ENCODE measurements at regions not wholly inside any gene's neighbourhood (a gene's known extent, or its start where the extent isn't known, plus 50 kb on each side); places are given as distances from the start of the nearest gene placed in this dataset.

DNA sequence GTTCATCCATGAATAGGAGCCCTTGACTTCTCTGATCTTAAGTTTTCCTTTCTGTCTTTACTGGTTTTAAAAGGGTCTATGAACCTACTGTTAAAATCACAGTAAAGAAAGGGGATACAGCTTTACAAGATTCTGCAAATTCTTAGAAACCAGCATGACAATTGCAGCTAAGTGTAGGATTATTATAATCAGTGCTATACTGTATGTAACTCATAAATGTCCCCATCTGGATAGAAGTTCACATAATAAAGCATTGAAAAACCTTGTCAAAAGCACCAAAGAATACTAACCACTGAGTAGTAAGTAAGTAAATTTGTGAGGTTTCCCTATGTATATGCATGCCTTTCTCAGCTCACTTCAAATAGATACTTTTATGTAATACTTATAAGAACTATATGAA, 724.6 kb downstream of the CENPC start:
- no peak for FAIRE-seq
- Mint-ChIP-seq H3K27me3 (ENCODE audit: low read depth, unreplicated experiment) (no peaks in the 10 kb centered on the region), H3K9me3 (ENCODE audit: unreplicated experiment) (no peaks in the 10 kb centered on the region), H3K27ac (ENCODE audit: unreplicated experiment) (no peak overlapping the region), H3K4me1 (ENCODE audit: low read depth, unreplicated experiment) (no peaks in the 10 kb centered on the region), H3K36me3 (ENCODE audit: low read depth, unreplicated experiment) (no peaks in the 10 kb centered on the region), H3K4me3 (ENCODE audit: unreplicated experiment) (no peak overlapping the region)
- Histone ChIP-seq H2AFZ (ENCODE audit: low read depth, low read length) (no peak overlapping the region), H3K4me1 (ENCODE audit: insufficient read depth, low read length) (no peaks in the 10 kb centered on the region), H3K79me2 (ENCODE audit: insufficient read depth, low read length) (no peaks in the 10 kb centered on the region), H3K27me3 (ENCODE audit: insufficient read depth, low read length) (no peaks in the 10 kb centered on the region), H3K4me3 (ENCODE audit: insufficient read depth, low read depth, low read length) (no peak overlapping the region), H4K20me1 (ENCODE audit: insufficient read depth, low read length) (no peaks in the 10 kb centered on the region), H3K4me2 (ENCODE audit: low read length) (no peak overlapping the region), H3K36me3 (ENCODE audit: insufficient read depth, low read length) (no peaks in the 10 kb centered on the region), H3K9me3 (ENCODE audit: insufficient read depth, low read depth, low read length) (no peaks in the 10 kb centered on the region), H3K9ac (ENCODE audit: low read length) (no peak overlapping the region), H3K27ac (ENCODE audit: low read depth, low read length) (no peak overlapping the region)
- DNase-seq (ENCODE audit: low read depth), result no peak
- no peak for TF ChIP-seq EZH2 (IDR thresholded peaks at IDR 0.05; ENCODE audit: insufficient read depth, low read length)
- TF ChIP-seq, protein P1, sequence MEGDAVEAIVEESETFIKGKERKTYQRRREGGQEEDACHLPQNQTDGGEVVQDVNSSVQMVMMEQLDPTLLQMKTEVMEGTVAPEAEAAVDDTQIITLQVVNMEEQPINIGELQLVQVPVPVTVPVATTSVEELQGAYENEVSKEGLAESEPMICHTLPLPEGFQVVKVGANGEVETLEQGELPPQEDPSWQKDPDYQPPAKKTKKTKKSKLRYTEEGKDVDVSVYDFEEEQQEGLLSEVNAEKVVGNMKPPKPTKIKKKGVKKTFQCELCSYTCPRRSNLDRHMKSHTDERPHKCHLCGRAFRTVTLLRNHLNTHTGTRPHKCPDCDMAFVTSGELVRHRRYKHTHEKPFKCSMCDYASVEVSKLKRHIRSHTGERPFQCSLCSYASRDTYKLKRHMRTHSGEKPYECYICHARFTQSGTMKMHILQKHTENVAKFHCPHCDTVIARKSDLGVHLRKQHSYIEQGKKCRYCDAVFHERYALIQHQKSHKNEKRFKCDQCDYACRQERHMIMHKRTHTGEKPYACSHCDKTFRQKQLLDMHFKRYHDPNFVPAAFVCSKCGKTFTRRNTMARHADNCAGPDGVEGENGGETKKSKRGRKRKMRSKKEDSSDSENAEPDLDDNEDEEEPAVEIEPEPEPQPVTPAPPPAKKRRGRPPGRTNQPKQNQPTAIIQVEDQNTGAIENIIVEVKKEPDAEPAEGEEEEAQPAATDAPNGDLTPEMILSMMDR (IDR thresholded peaks at IDR 0.05; ENCODE audit: insufficient read depth, low read depth, low read length), result no peak

DNA sequence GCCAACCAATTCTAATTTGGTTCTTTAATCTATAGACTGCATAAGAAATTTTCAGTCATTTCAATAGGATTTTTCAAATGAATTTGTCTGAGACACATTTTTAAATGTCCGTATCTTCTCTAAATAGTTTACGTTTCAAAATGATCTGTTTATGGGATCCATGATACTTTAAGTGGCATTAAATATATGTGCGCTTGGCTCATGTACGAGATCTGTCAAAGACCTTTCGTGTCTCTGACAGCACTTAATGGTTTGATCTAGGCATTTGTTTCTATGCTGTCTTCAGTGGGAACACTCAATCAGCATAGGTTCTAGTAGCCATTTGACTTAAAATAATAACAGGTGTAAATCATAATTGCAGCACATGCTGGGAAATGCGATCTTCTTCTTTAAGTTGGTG, 731.0 kb downstream of the CENPC start:
- Histone ChIP-seq H3K4me1 (ENCODE audit: insufficient read depth, low read length) (no peaks in the 10 kb centered on the region), H4K20me1 (ENCODE audit: insufficient read depth, low read length) (no peaks in the 10 kb centered on the region), H3K79me2 (ENCODE audit: insufficient read depth, low read length) (no peaks in the 10 kb centered on the region), H3K4me3 (ENCODE audit: insufficient read depth, low read depth, low read length) (no peak overlapping the region), H3K36me3 (ENCODE audit: insufficient read depth, low read length) (no peaks in the 10 kb centered on the region), H2AFZ (ENCODE audit: low read depth, low read length) (no peak overlapping the region), H3K4me2 (ENCODE audit: low read length) (no peak overlapping the region), H3K9ac (ENCODE audit: low read length) (no peak overlapping the region), H3K27me3 (ENCODE audit: insufficient read depth, low read length) (no peaks in the 10 kb centered on the region), H3K27ac (ENCODE audit: low read depth, low read length) (no peak overlapping the region), H3K9me3 (ENCODE audit: insufficient read depth, low read depth, low read length) (no peaks in the 10 kb centered on the region)
- FAIRE-seq, result no peak
- no peaks in the 10 kb centered on the region for H3K4me1 Mint-ChIP-seq (ENCODE audit: low read depth, unreplicated experiment)
- H3K36me3 Mint-ChIP-seq (ENCODE audit: low read depth, unreplicated experiment), result no peaks in the 10 kb centered on the region
- TF ChIP-seq, protein P1 (IDR thresholded peaks at IDR 0.05; ENCODE audit: insufficient read depth, low read depth, low read length), result no peak
- TF ChIP-seq EZH2 (IDR thresholded peaks at IDR 0.05; ENCODE audit: insufficient read depth, low read length), result no peak
- no peaks in the 10 kb centered on the region for H3K27me3 Mint-ChIP-seq (ENCODE audit: low read depth, unreplicated experiment)
- DNase-seq (ENCODE audit: low read depth), result no peak
- no peaks in the 10 kb centered on the region for H3K9me3 Mint-ChIP-seq (ENCODE audit: unreplicated experiment)
- no peak overlapping the region for H3K27ac Mint-ChIP-seq (ENCODE audit: unreplicated experiment)
- H3K4me3 Mint-ChIP-seq (ENCODE audit: unreplicated experiment), result no peak overlapping the region

DNA sequence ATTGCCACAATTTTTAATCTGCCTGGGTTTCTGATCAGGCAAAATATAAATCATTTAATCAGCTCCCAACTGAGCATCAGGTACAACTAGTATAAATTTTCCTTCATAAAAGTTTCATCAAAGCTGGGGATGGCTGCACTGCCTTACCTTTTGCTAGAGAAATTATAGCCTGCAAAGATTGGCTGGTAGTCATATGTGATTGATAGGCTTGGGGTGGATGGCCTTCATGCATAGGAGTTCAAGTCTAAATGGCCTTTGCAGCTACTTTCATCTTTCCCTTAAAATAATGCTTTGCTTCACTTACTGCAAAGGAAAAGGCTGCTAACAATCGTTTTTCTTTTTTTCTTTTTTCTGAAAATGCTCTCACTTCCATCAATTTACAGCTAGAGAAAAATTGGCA, 739.7 kb downstream of the CENPC start:
- Histone ChIP-seq H3K9ac (ENCODE audit: low read length) (no peak overlapping the region), H3K36me3 (ENCODE audit: insufficient read depth, low read length) (no peaks in the 10 kb centered on the region), H2AFZ (ENCODE audit: low read depth, low read length) (no peak overlapping the region), H4K20me1 (ENCODE audit: insufficient read depth, low read length) (no peaks in the 10 kb centered on the region), H3K27me3 (ENCODE audit: insufficient read depth, low read length) (no peaks in the 10 kb centered on the region), H3K27ac (ENCODE audit: low read depth, low read length) (no peak overlapping the region), H3K4me2 (ENCODE audit: low read length) (no peak overlapping the region), H3K4me1 (ENCODE audit: insufficient read depth, low read length) (no peaks in the 10 kb centered on the region), H3K4me3 (ENCODE audit: insufficient read depth, low read depth, low read length) (no peak overlapping the region), H3K79me2 (ENCODE audit: insufficient read depth, low read length) (no peaks in the 10 kb centered on the region), H3K9me3 (ENCODE audit: insufficient read depth, low read depth, low read length) (no peaks in the 10 kb centered on the region)
- Mint-ChIP-seq H3K9me3 (ENCODE audit: unreplicated experiment) (peaks cover 3% of the 10 kb centered on the region), H3K27ac (ENCODE audit: unreplicated experiment) (no peak overlapping the region), H3K4me1 (ENCODE audit: low read depth, unreplicated experiment) (no peaks in the 10 kb centered on the region), H3K4me3 (ENCODE audit: unreplicated experiment) (no peak overlapping the region), H3K27me3 (ENCODE audit: low read depth, unreplicated experiment) (no peaks in the 10 kb centered on the region), H3K36me3 (ENCODE audit: low read depth, unreplicated experiment) (no peaks in the 10 kb centered on the region)
- TF ChIP-seq, protein P1 (IDR thresholded peaks at IDR 0.05; ENCODE audit: insufficient read depth, low read depth, low read length), result no peak
- TF ChIP-seq EZH2 (IDR thresholded peaks at IDR 0.05; ENCODE audit: insufficient read depth, low read length), result no peak
- no peak for DNase-seq (ENCODE audit: low read depth)
- no peak for FAIRE-seq

Measured in astrocyte (in vitro differentiated cells and primary cell).